Posterior vena cava (tissue), 2 donors: ENCODE measurements at regions not wholly inside any gene's neighbourhood (a gene's known extent, or its start where the extent isn't known, plus 50 kb on each side); places are given as distances from the start of the nearest gene placed in this dataset.

ENCODE experiments used
- DNase-seq: peaks from one replicate; pipeline ENCODE4 v3.0.0-alpha.2; 2020; ENCODE audit warnings: low spot score
- intact Hi-C, 2 donors: fragments of 100-400 bp; cut with DNase I; formaldehyde crosslinking; loops; one replicate each; pipeline versions ENCODE4 v1.14.1 to v1.14.2; 2022 to 2023
- donor health status: DM: yes; HTN: yes; CAD: no.
- donor health status: DM: yes; HTN: yes; CAD: no.

- no peak for DNase-seq
- intact Hi-C loops = no loop called here
Observed at GRCh38 chr7:13047061-13047460, 359.6 kb downstream of the ARL4A start.

GRCh38 chr7:13049946-13050345, 362.5 kb downstream of the ARL4A start:
- intact Hi-C loops = no loop called here
- DNase-seq = no peak

- intact Hi-C loops = no loop called here
- DNase-seq = no peak
Observed at GRCh38 chr7:13050703-13051102, 363.3 kb downstream of the ARL4A start.

GRCh38 chr7:13055732-13056368, 368.4 kb downstream of the ARL4A start:
- intact Hi-C loops = no loop called here
- DNase-seq = no peak

GRCh38 chr7:13057462-13058200, 370.2 kb downstream of the ARL4A start:
- no peak for DNase-seq
- intact Hi-C loops = no loop called here

- no peak for DNase-seq
- intact Hi-C loops = no loop called here
Observed at GRCh38 chr7:13060173-13060572, 372.7 kb downstream of the ARL4A start.

- intact Hi-C loops = no loop called here
- DNase-seq = no peak
Observed at GRCh38 chr7:13061115-13061514, 373.7 kb downstream of the ARL4A start.

- intact Hi-C loops = no loop called here
- DNase-seq = no peak
Observed at GRCh38 chr7:13062631-13063030, 375.2 kb downstream of the ARL4A start.

- DNase-seq = no peak
- intact Hi-C loops = no loop called here
Observed at GRCh38 chr7:13067036-13067435, 379.6 kb downstream of the ARL4A start.

- intact Hi-C loops = no loop called here
- DNase-seq = no peak
Observed at GRCh38 chr7:13068032-13068431, 380.6 kb downstream of the ARL4A start.

- intact Hi-C loops = no loop called here
- no peak for DNase-seq
Observed at GRCh38 chr7:13069841-13070240, 382.4 kb downstream of the ARL4A start.

GRCh38 chr7:13072014-13072413, 384.6 kb downstream of the ARL4A start:
- intact Hi-C loops = no loop called here
- DNase-seq = no peak

- DNase-seq = no peak
- intact Hi-C loops = no loop called here
Observed at GRCh38 chr7:13077466-13077865, 390.0 kb downstream of the ARL4A start.

GRCh38 chr7:13078105-13078504, 390.7 kb downstream of the ARL4A start:
- DNase-seq = no peak
- intact Hi-C loops = no loop called here

- no peak for DNase-seq
- intact Hi-C loops = no loop called here
Observed at GRCh38 chr7:13090959-13091358, 403.5 kb downstream of the ARL4A start.

- no peak for DNase-seq
- intact Hi-C loops = no loop called here
Observed at GRCh38 chr7:13091974-13092707, 404.7 kb downstream of the ARL4A start.

- no peak for DNase-seq
- intact Hi-C loops = no loop called here
Observed at GRCh38 chr7:13092708-13093005, 405.2 kb downstream of the ARL4A start.

GRCh38 chr7:13093160-13093559, 405.7 kb downstream of the ARL4A start:
- intact Hi-C loops = no loop called here
- no peak for DNase-seq

GRCh38 chr7:13097499-13097898, 410.1 kb downstream of the ARL4A start:
- DNase-seq = no peak
- intact Hi-C loops = no loop called here

- no peak for DNase-seq
Observed at GRCh38 chr7:13098161-13098560, 410.7 kb downstream of the ARL4A start.

More at GRCh38 chr7:13098161-13098560, 410.7 kb downstream of the ARL4A start:
- intact Hi-C loops = no loop called here
